Bronchial epithelial cell (primary cell): ENCODE measurements at regions not wholly inside any gene's neighbourhood (a gene's known extent, or its start where the extent isn't known, plus 50 kb on each side); places are given as distances from the start of the nearest gene placed in this dataset.

Source experiments
- DNase-seq: peaks from one replicate; pipeline ENCODE4 v3.0.0-alpha.2; 2010; ENCODE audit warnings: low read depth
- FAIRE-seq: peaks from 2 replicates; lab custom pipeline; 2011; peaks lifted over from hg19 to GRCh38; lab: Jason Lieb, UNC
- H3K27me3 ChIP-seq: 2 replicates; pipeline ENCODE4 v1.5.1; 2011; ENCODE audit warnings: low read length; ENCODE audit not compliant: control insufficient read depth, insufficient read depth
- H3K36me3 ChIP-seq: 2 replicates; pipeline ENCODE4 v1.5.1; 2011; ENCODE audit warnings: low read length; ENCODE audit not compliant: control insufficient read depth, insufficient read depth
- H3K4me3 ChIP-seq: 2 replicates; pipeline ENCODE4 v1.5.1; 2011; ENCODE audit warnings: mild to moderate bottlenecking, low read depth, low read length, control low read depth
- TF ChIP-seq, protein P1 (sequence below): IDR thresholded peaks from 2 replicates; pipeline ENCODE4 v1.5.1; 2011; ENCODE audit warnings: mild to moderate bottlenecking, moderate library complexity, low read length, control low read depth, inconsistent platforms; ENCODE audit not compliant: insufficient read depth, severe bottlenecking

DNA sequence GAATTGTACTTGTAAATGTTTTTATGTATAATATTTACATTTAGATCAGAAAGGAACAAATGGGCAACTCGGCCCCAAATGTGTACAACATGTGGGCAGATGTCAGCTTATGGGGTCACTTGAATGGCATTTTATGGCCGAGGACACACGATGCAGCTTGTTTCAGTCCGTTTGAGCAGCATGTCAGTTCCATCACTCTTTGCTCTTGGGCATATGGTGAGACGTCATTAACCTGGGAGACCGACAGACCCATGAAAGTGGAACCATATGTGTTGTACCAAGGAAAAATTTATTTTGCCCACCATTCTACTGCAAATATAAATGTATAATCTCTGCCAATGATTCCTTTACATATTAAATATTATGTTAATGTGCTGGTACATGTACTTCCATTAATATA, 561.9 kb upstream of the SOX9 start:
- DNase-seq (no peak), FAIRE-seq (no peak)
- TF ChIP-seq, protein P1, sequence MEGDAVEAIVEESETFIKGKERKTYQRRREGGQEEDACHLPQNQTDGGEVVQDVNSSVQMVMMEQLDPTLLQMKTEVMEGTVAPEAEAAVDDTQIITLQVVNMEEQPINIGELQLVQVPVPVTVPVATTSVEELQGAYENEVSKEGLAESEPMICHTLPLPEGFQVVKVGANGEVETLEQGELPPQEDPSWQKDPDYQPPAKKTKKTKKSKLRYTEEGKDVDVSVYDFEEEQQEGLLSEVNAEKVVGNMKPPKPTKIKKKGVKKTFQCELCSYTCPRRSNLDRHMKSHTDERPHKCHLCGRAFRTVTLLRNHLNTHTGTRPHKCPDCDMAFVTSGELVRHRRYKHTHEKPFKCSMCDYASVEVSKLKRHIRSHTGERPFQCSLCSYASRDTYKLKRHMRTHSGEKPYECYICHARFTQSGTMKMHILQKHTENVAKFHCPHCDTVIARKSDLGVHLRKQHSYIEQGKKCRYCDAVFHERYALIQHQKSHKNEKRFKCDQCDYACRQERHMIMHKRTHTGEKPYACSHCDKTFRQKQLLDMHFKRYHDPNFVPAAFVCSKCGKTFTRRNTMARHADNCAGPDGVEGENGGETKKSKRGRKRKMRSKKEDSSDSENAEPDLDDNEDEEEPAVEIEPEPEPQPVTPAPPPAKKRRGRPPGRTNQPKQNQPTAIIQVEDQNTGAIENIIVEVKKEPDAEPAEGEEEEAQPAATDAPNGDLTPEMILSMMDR: no peak
- Histone ChIP-seq H3K36me3 (no peaks in the 10 kb centered on the region), H3K4me3 (no peak overlapping the region), H3K27me3 (no peaks in the 10 kb centered on the region)

DNA sequence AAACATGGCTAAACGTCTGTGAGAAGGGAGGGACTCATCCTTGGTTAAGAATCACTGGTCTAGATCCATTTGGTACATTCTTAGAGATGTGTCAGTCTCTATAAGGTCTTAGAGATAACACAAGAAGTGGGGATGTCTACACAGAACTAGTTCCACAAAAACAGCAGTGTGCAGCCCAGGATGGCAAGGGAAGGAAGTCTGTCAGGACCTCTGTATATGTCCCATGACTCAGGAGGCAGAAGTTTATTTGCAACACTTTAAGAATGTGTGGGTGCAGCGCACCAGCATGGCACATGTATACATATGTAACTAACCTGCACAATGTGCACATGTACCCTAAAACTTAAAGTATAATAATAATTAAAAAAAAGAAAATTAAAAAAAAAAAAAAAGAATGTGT, 548.5 kb upstream of the SOX9 start:
- H3K4me3 ChIP-seq: no peak overlapping the region
- FAIRE-seq (no peak), DNase-seq (peak; percentile 78)
- no peaks in the 10 kb centered on the region for H3K36me3 ChIP-seq
- TF ChIP-seq, protein P1: no peak
- H3K27me3 ChIP-seq: no peaks in the 10 kb centered on the region

DNA sequence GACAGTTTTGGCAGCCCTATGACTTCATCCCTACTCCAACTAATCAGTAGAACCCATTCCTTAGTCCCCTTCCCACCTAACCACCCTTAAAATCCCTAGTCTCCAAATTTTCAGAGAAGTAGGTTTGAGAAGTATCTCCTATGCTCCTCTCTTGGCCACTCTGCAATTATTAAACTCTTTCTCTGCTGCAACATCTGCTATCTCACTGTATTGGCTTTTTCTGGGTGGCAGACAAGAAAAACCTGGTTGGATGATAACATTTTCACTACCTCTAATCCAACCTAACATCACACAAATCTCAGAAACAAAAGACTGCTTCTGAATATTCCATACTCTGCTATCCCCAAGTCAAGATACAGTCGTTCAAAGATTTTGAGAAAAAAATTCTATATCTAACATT, 542.4 kb upstream of the SOX9 start:
- Histone ChIP-seq H3K4me3 (no peak overlapping the region), H3K36me3 (no peaks in the 10 kb centered on the region), H3K27me3 (no peaks in the 10 kb centered on the region)
- no peak for DNase-seq
- TF ChIP-seq, protein P1: no peak
- no peak for FAIRE-seq

DNA sequence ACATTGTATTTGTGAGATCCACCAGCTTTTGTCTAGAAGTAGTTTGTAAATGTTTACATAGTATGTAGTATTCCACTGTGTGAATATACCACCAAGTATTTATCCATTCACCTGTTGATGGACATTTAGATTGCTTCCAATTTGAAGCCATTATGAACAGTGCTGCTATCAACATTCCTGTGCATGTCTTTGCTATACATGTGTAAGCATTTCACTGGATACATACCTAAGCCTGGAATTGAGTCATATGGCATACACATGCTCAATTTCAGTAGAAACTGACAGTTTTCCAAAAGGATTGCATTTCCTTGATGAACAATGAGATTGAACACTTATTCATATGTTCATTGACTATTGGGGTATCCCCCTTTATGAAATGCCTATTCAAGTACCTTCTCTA, 540.6 kb upstream of the SOX9 start:
- Histone ChIP-seq H3K36me3 (no peaks in the 10 kb centered on the region), H3K4me3 (no peak overlapping the region), H3K27me3 (no peaks in the 10 kb centered on the region)
- TF ChIP-seq, protein P1: no peak
- DNase-seq (peak; percentile 71), FAIRE-seq (no peak)

DNA sequence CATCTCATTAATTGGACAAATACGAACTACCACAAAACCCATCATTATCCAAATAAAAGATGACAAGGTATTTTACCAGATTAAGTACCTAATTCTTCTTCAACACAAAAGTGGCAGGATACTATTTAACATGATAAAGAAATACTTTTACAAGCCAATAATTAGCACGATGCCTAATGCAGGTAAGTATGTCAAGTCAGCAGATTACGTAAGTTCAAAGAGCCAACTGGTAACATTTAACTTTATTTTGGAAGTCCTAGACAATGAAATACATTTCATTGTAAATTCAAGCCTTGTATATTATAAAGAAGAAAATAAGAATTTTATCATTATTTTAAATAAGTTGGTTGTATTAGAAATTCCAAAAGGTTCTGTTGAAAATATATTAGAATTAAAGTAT, 535.3 kb upstream of the SOX9 start:
- DNase-seq (no peak), FAIRE-seq (no peak)
- Histone ChIP-seq H3K27me3 (no peaks in the 10 kb centered on the region), H3K4me3 (no peak overlapping the region), H3K36me3 (no peaks in the 10 kb centered on the region)
- TF ChIP-seq, protein P1: no peak

DNA sequence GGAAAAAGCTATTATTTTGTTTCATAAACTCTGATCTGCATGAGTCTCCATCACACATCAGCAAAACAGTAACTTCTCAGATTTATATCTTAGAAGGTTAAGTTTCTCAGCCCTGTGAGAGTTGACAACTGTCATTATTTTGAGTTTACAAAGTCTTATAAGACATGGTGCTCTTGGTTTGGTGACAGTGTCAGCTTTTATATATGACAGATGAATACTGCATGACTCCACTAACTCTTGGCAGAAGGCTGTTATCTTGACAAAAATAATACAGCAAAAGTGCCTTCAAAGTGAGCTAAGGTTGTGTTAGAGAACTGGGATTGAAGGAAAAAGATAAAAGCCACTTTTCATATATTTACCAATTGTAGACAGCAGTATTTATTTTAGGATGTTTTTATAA, 528.4 kb upstream of the SOX9 start:
- H3K36me3 ChIP-seq: no peaks in the 10 kb centered on the region
- no peak overlapping the region for H3K4me3 ChIP-seq
- DNase-seq: no peak
- no peaks in the 10 kb centered on the region for H3K27me3 ChIP-seq
- TF ChIP-seq, protein P1: no peak
- no peak for FAIRE-seq
